Upper lobe of left lung (tissue), 4 donors: ENCODE measurements at regions not wholly inside any gene's neighbourhood (a gene's known extent, or its start where the extent isn't known, plus 50 kb on each side); places are given as distances from the start of the nearest gene placed in this dataset.

ENCODE experiments used
- POLR2A ChIP-seq, 4 donors: fragments of 450-650 bp; IDR thresholded peaks; one replicate each; pipeline ENCODE4 v1.5.1; 2016 to 2017; ENCODE audit warnings: antibody characterized with exemption in 4 of 4, mild to moderate bottlenecking in 2 of 4
- POLR2AphosphoS5 ChIP-seq, 2 donors: sonication (generic); formaldehyde crosslinking; IDR thresholded peaks; one replicate each; pipeline ENCODE4 v1.5.1; 2017; ENCODE audit warnings: antibody characterized with exemption in 2 of 2
- TF ChIP-seq, protein P1 (sequence below), 6 experiments: fragments of 450-650 bp in 4 of 6; fragments of 200-600 bp in 2 of 6; sonication (generic) in 2 of 6; IDR thresholded peaks; one replicate each; pipeline ENCODE4 v1.5.1; 2016 to 2019; ENCODE audit warnings: antibody characterized with exemption in 6 of 6

- TF ChIP-seq POLR2A (IDR thresholded peaks at IDR 0.05) (no peak), POLR2AphosphoS5 (IDR thresholded peaks at IDR 0.05) (no peak)
- TF ChIP-seq, protein P1, sequence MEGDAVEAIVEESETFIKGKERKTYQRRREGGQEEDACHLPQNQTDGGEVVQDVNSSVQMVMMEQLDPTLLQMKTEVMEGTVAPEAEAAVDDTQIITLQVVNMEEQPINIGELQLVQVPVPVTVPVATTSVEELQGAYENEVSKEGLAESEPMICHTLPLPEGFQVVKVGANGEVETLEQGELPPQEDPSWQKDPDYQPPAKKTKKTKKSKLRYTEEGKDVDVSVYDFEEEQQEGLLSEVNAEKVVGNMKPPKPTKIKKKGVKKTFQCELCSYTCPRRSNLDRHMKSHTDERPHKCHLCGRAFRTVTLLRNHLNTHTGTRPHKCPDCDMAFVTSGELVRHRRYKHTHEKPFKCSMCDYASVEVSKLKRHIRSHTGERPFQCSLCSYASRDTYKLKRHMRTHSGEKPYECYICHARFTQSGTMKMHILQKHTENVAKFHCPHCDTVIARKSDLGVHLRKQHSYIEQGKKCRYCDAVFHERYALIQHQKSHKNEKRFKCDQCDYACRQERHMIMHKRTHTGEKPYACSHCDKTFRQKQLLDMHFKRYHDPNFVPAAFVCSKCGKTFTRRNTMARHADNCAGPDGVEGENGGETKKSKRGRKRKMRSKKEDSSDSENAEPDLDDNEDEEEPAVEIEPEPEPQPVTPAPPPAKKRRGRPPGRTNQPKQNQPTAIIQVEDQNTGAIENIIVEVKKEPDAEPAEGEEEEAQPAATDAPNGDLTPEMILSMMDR (IDR thresholded peaks at IDR 0.05), result no peak
Observed at GRCh38 chr18:45374878-45375630, 240.2 kb upstream of the SLC14A2 start.
